K562 (cell line): ENCODE measurements at regions not wholly inside any gene's neighbourhood (a gene's known extent, or its start where the extent isn't known, plus 50 kb on each side); places are given as distances from the start of the nearest gene placed in this dataset.

Source experiments
- ATAC-seq: fragments of 200-7000 bp; cut with Tn5 transposase; 3 replicates; pipeline ENCODE4 v1.9.1; 2020; ENCODE audit warnings: moderate library complexity
- BruUV-seq: library from RNA; stranded (reverse); fragments of 400-500 nt; replicated peaks from 2 replicates; lab custom pipeline; 2021; lab: Mats Ljungman, UMichigan
- CTCF ChIA-PET: fragments of 300-600 bp; formaldehyde crosslinking; extraction: SDS; loops from one replicate; lab custom pipeline; 2021; ENCODE audit warnings: low intra/inter-chr PET ratio; lab: Yijun Ruan, JAX
- POLR2A ChIA-PET: fragments of 300-600, 350-650 bp; sonication (Branson Sonifier 250); formaldehyde crosslinking; extraction: SDS; loops from one replicate; lab custom pipeline; 2021; ENCODE audit warnings: antibody characterized with exemption, inconsistent platforms; lab: Yijun Ruan, JAX
- DNase-seq, 4 experiments: peaks; one replicate each; pipeline versions ENCODE4 v3.0.0 to v3.0.0-alpha.2; 2011 to 2018; ENCODE audit warnings: low spot score in 3 of 4, mixed read lengths in 3 of 4; ENCODE audit errors: extremely low read depth in 1 of 4
- FAIRE-seq: peaks from 2 replicates; lab custom pipeline; 2011; peaks lifted over from hg19 to GRCh38; lab: Jason Lieb, UNC
- H2AFZ ChIP-seq: 2 replicates; pipeline ENCODE4 v1.6.0; 2011; ENCODE audit warnings: low read depth, low read length, control low read depth, inconsistent platforms
- H3K27ac ChIP-seq: fragments of 200-600 bp; 3 replicates; pipeline ENCODE4 v1.8.0; 2011; ENCODE audit warnings: low read depth, mild to moderate bottlenecking, control low read depth, inconsistent platforms, low read length, moderate library complexity, mixed read lengths; ENCODE audit errors: extremely low read depth
- H3K27me3 ChIP-seq, 2 experiments: fragments of 300-600 bp in 1 of 2; 2 replicates in 1 of 2; 3 replicates in 1 of 2; pipeline versions ENCODE4 v1.6.0 to v1.8.0; 2011; ENCODE audit warnings: inconsistent platforms in 2 of 2, low read length in 2 of 2, mild to moderate bottlenecking in 1 of 2, mixed read lengths in 1 of 2, moderate library complexity in 1 of 2; ENCODE audit not compliant: control insufficient read depth in 2 of 2, insufficient read depth in 2 of 2
- H3K36me3 ChIP-seq: fragments of 300-600 bp; 3 replicates; pipeline ENCODE4 v1.8.0; 2011; ENCODE audit warnings: mild to moderate bottlenecking, low read length, inconsistent platforms; ENCODE audit not compliant: control insufficient read depth, insufficient read depth
- H3K4me1 ChIP-seq, 2 experiments: fragments of 200-600 bp in 1 of 2; replicated peaks in 1 of 2; 2 replicates in 1 of 2; 3 replicates in 1 of 2; pipeline versions ENCODE4 v1.5.1 to v1.8.0; 2011; ENCODE audit warnings: inconsistent platforms in 2 of 2, low read length in 2 of 2, mild to moderate bottlenecking in 1 of 2, mixed read lengths in 1 of 2, moderate library complexity in 1 of 2; ENCODE audit not compliant: control insufficient read depth in 2 of 2, insufficient read depth in 2 of 2
- H3K4me2 ChIP-seq: 2 replicates; pipeline ENCODE4 v1.6.1; 2011; ENCODE audit warnings: low read length, control low read depth, inconsistent platforms, mixed read lengths; ENCODE audit not compliant: insufficient read depth
- H3K4me3 ChIP-seq: fragments of 200-600 bp; sonication (generic), shearing (Covaris generic); 2 replicates; pipeline ENCODE4 v1.5.1; 2016; ENCODE audit warnings: control low read depth, inconsistent platforms
- H3K79me2 ChIP-seq: fragments of 200-600 bp; 3 replicates; pipeline ENCODE4 v1.8.0; 2011; ENCODE audit warnings: low read length, inconsistent platforms; ENCODE audit not compliant: control insufficient read depth, insufficient read depth
- H3K9ac ChIP-seq, 2 experiments: 2 replicates each; pipeline versions ENCODE4 v1.6.0 to v1.6.1; 2011; ENCODE audit warnings: low read depth in 2 of 2, low read length in 2 of 2, control low read depth in 1 of 2, inconsistent platforms in 1 of 2, mild to moderate bottlenecking in 1 of 2, mixed read lengths in 1 of 2; ENCODE audit not compliant: insufficient read depth in 1 of 2
- H3K9me1 ChIP-seq: one replicate; pipeline ENCODE4 v1.6.0; 2011; ENCODE audit warnings: inconsistent platforms, mild to moderate bottlenecking, low read length, moderate library complexity; ENCODE audit not compliant: control insufficient read depth, insufficient read depth
- H3K9me3 ChIP-seq: replicated peaks from 2 replicates; pipeline ENCODE4 v1.5.1; 2011; ENCODE audit warnings: low read depth, low read length, inconsistent platforms; ENCODE audit not compliant: control insufficient read depth, insufficient read depth
- H4K20me1 ChIP-seq: replicated peaks from 2 replicates; pipeline ENCODE4 v1.6.1; 2011; ENCODE audit warnings: low read length, inconsistent platforms, mixed read lengths; ENCODE audit not compliant: control insufficient read depth, insufficient read depth
- ESRRB ChIP-seq: fragments of 250-450 bp; sonication (Bioruptor Pico); IDR thresholded peaks from 2 replicates; pipeline ENCODE4 v1.5.0; 2020; ENCODE audit warnings: mild to moderate bottlenecking, moderate library complexity, borderline replicate concordance
- ETV6 ChIP-seq, 3 experiments: fragments of 150-350 bp in 1 of 3; sonication (generic) in 1 of 3; formaldehyde crosslinking in 1 of 3; IDR thresholded peaks; 2 replicates each; pipeline versions ENCODE4 v1.6.1 to v1.8.0; 2014 to 2022; ENCODE audit warnings: borderline replicate concordance in 2 of 3, low read depth in 2 of 3, antibody characterized with exemption in 1 of 3, low read length in 1 of 3, mild to moderate bottlenecking in 1 of 3, missing genetic modification reagents in 1 of 3
- HLTF ChIP-seq: fragments of 450-650 bp; IDR thresholded peaks from 2 replicates; pipeline ENCODE4 v1.6.1; 2016
- JUN ChIP-seq, 2 experiments: sonication (generic) in 1 of 2; formaldehyde crosslinking in 1 of 2; IDR thresholded peaks; 2 replicates each; pipeline versions ENCODE4 v1.6.1 to v1.8.0; 2012 to 2022; ENCODE audit warnings: borderline replicate concordance in 2 of 2, mild to moderate bottlenecking in 2 of 2, improper control_type of control experiment in 1 of 2, low read depth in 1 of 2, low read length in 1 of 2, missing genetic modification reagents in 1 of 2
- MBD2 ChIP-seq: sonication (generic); IDR thresholded peaks from 2 replicates; pipeline ENCODE4 v1.6.1; 2016; ENCODE audit warnings: low read depth, borderline replicate concordance
- SMAD4 ChIP-seq: fragments of 250-450 bp; sonication (Bioruptor Pico); conservative IDR thresholded peaks from 2 replicates; pipeline ENCODE4 v1.8.0; 2021; ENCODE audit warnings: inconsistent platforms, mild to moderate bottlenecking, moderate library complexity
- TARDBP ChIP-seq: fragments of 450-650 bp; IDR thresholded peaks from 2 replicates; pipeline ENCODE4 v1.6.1; 2016
- U2AF2 ChIP-seq: fragments of 200-400 bp; formaldehyde crosslinking; optimal IDR thresholded peaks from 2 replicates; pipeline ENCODE3; 2017; ENCODE audit warnings: low read depth, mild to moderate bottlenecking, low read length
- XRCC3 ChIP-seq: fragments of 450-650 bp; IDR thresholded peaks from 2 replicates; pipeline ENCODE4 v1.6.1; 2017; ENCODE audit warnings: mild to moderate bottlenecking, moderate library complexity
- ZFPM2 ChIP-seq: fragments of 250-450 bp; sonication (Bioruptor Pico); IDR thresholded peaks from 2 replicates; pipeline ENCODE4 v1.5.1; 2022; ENCODE audit warnings: mild to moderate bottlenecking
- ZNF165 ChIP-seq: fragments of 250-450 bp; sonication (Bioruptor Pico); IDR thresholded peaks from 2 replicates; pipeline ENCODE4 v1.4.0; 2020; ENCODE audit warnings: borderline replicate concordance
- ZNF764 ChIP-seq: fragments of 250-450 bp; sonication (Bioruptor Pico); IDR thresholded peaks from 2 replicates; pipeline ENCODE4 v1.4.0; 2020; ENCODE audit warnings: low read depth, mild to moderate bottlenecking, moderate library complexity
- in situ Hi-C: fragments of 300-500 bp; cut with MboI; formaldehyde crosslinking; loops from 4 replicates; pipeline ENCODE4 v1.15.0; 2018; ENCODE audit warnings: inconsistent platforms, mixed read lengths
- intact Hi-C: fragments of 100-400 bp; cut with micrococcal nuclease; formaldehyde crosslinking; loops from 2 replicates; pipeline ENCODE4 v1.14.2; 2022

GRCh38 chr7:92973974-92974373 lies 137.6 kb upstream of the CDK6 start (continued):
- TF ChIP-seq ESRRB (CRISPR knock-in tag): no peak

- no peaks in the 10 kb centered on the region for H3K36me3 ChIP-seq
- no peaks in the 10 kb centered on the region for H3K9me1 ChIP-seq
- no peak for DNase-seq
- ATAC-seq: no peak
- in situ Hi-C loops (no loop called here), intact Hi-C loops (no loop called here)
- no peak overlapping the region for H3K4me3 ChIP-seq
- H3K27ac ChIP-seq: no peak overlapping the region
- BruUV-seq: no TSS peak
- CTCF ChIA-PET: no interaction called here
- H2AFZ ChIP-seq: no peak overlapping the region
- no peaks in the 10 kb centered on the region for H3K4me1 ChIP-seq
- no peaks in the 10 kb centered on the region for H3K27me3 ChIP-seq
- FAIRE-seq: no peak
- H3K9me3 ChIP-seq: peaks cover 9% of the 10 kb centered on the region
- TF ChIP-seq ZFPM2: no peak
- TF ChIP-seq ZNF165 (CRISPR knock-in tag): no peak
- no peak for TF ChIP-seq TARDBP
- no peak for TF ChIP-seq ZNF764 (CRISPR knock-in tag)
- no peak for TF ChIP-seq HLTF
- TF ChIP-seq U2AF2: no peak
- no peak for TF ChIP-seq SMAD4 (CRISPR knock-in tag)
- TF ChIP-seq JUN (IDR thresholded peaks at IDR 0.05; ENCODE audit: borderline replicate concordance, low read depth, low read length): no peak
- no peak for TF ChIP-seq JUN (CRISPR knock-in tag; IDR thresholded peaks at IDR 0.05; ENCODE audit: borderline replicate concordance)
- no peak for TF ChIP-seq XRCC3
- no peak for TF ChIP-seq MBD2
- TF ChIP-seq ETV6 (IDR thresholded peaks at IDR 0.05; ENCODE audit: borderline replicate concordance in 1 of 2, low read depth in 2 of 2, low read length in 1 of 2): no peak
- no peak for TF ChIP-seq ETV6 (CRISPR knock-in tag; IDR thresholded peaks at IDR 0.05; ENCODE audit: borderline replicate concordance)
- TF ChIP-seq, all 486 proteins: peak for 0
- H3K79me2 ChIP-seq: no peaks in the 10 kb centered on the region
- H3K9ac ChIP-seq: no peak overlapping the region
- H3K4me2 ChIP-seq: no peak overlapping the region
- no peaks in the 10 kb centered on the region for H4K20me1 ChIP-seq
- POLR2A ChIA-PET: no interaction called here
Measured at GRCh38 chr7:92973293-92973731, 136.9 kb upstream of the CDK6 start.
